PFSK-1 (cell line): ENCODE measurements at regions not wholly inside any gene's neighbourhood (a gene's known extent, or its start where the extent isn't known, plus 50 kb on each side); places are given as distances from the start of the nearest gene placed in this dataset.

Experiments
- POLR2AphosphoS5 ChIP-seq: IDR thresholded peaks from 2 replicates; pipeline ENCODE4 v1.6.1; 2012; ENCODE audit warnings: low read depth, mild to moderate bottlenecking, control low read depth, low read length, moderate library complexity
- REST ChIP-seq, 2 experiments: IDR thresholded peaks; 2 replicates each; pipeline versions ENCODE4 v1.6.1 to v1.8.0; 2011 to 2012; ENCODE audit warnings: low read depth in 2 of 2, low read length in 2 of 2, control low read depth in 1 of 2, inconsistent platforms in 1 of 2, mild to moderate bottlenecking in 1 of 2, moderate library complexity in 1 of 2; ENCODE audit not compliant: insufficient read depth in 1 of 2

GRCh38 chr2:2681085-2681484 is 350.0 kb upstream of the MYT1L start:
- TF ChIP-seq POLR2AphosphoS5 (no peak), REST (IDR thresholded peaks at IDR 0.05; ENCODE audit: insufficient read depth in 1 of 2, low read depth in 2 of 2, low read length in 2 of 2) (no peak)
